WERI-Rb-1 (cell line): ENCODE measurements at regions not wholly inside any gene's neighbourhood (a gene's known extent, or its start where the extent isn't known, plus 50 kb on each side); places are given as distances from the start of the nearest gene placed in this dataset.

ENCODE experiments used
- DNase-seq: peaks from one replicate; pipeline ENCODE4 v3.0.0-alpha.2; 2020
- H3K27ac ChIP-seq: fragments of 250-450 bp; sonication (Bioruptor Pico); 2 replicates; pipeline ENCODE4 v1.5.1; 2020; ENCODE audit warnings: mild to moderate bottlenecking, moderate library complexity
- H3K27me3 ChIP-seq: fragments of 250-450 bp; sonication (Bioruptor Pico); 2 replicates; pipeline ENCODE4 v1.5.1; 2021; ENCODE audit warnings: mild to moderate bottlenecking, low read depth, moderate library complexity; ENCODE audit not compliant: insufficient read depth, severe bottlenecking
- H3K36me3 ChIP-seq: fragments of 250-450 bp; sonication (Bioruptor Pico); 2 replicates; pipeline ENCODE4 v1.5.1; 2020; ENCODE audit warnings: mild to moderate bottlenecking, moderate library complexity
- H3K4me3 ChIP-seq: 2 replicates; pipeline ENCODE4 v1.5.1; 2011; ENCODE audit warnings: low read depth, mild to moderate bottlenecking, control low read depth, low read length
- H3K9me3 ChIP-seq: fragments of 250-450 bp; sonication (Bioruptor Pico); 2 replicates; pipeline ENCODE4 v1.5.1; 2021; ENCODE audit warnings: mild to moderate bottlenecking, moderate library complexity; ENCODE audit not compliant: severe bottlenecking
- CTCF ChIP-seq: IDR thresholded peaks from 2 replicates; pipeline ENCODE4 v1.5.1; 2011; ENCODE audit warnings: low read depth, mild to moderate bottlenecking, control low read depth, inconsistent platforms, low read length

- Histone ChIP-seq H3K27ac (no peak overlapping the region), H3K9me3 (peaks cover 4% of the 10 kb centered on the region), H3K27me3 (no peaks in the 10 kb centered on the region), H3K4me3 (no peak overlapping the region), H3K36me3 (no peaks in the 10 kb centered on the region)
- DNase-seq, result no peak
- TF ChIP-seq CTCF, result no peak
Observed at GRCh38 chr1:242761556-242761955, 237.1 kb upstream of the PLD5 start.

- no peak for DNase-seq
- Histone ChIP-seq H3K27me3 (no peaks in the 10 kb centered on the region), H3K27ac (no peak overlapping the region), H3K9me3 (no peaks in the 10 kb centered on the region), H3K4me3 (no peak overlapping the region), H3K36me3 (no peaks in the 10 kb centered on the region)
- TF ChIP-seq CTCF, result no peak
Observed at GRCh38 chr1:242754926-242755325, 230.4 kb upstream of the PLD5 start.

GRCh38 chr1:242754125-242754524, 229.6 kb upstream of the PLD5 start:
- DNase-seq, result no peak
- no peaks in the 10 kb centered on the region for H3K9me3 ChIP-seq
- no peaks in the 10 kb centered on the region for H3K27me3 ChIP-seq
- TF ChIP-seq CTCF, result no peak
- no peaks in the 10 kb centered on the region for H3K36me3 ChIP-seq
- H3K27ac ChIP-seq, result no peak overlapping the region
- no peak overlapping the region for H3K4me3 ChIP-seq

- no peak for TF ChIP-seq CTCF
- Histone ChIP-seq H3K27me3 (no peaks in the 10 kb centered on the region), H3K4me3 (no peak overlapping the region), H3K9me3 (no peaks in the 10 kb centered on the region), H3K27ac (no peak overlapping the region), H3K36me3 (no peaks in the 10 kb centered on the region)
- DNase-seq, result no peak
Observed at GRCh38 chr1:242747233-242747632, 222.7 kb upstream of the PLD5 start.

GRCh38 chr1:242745079-242745478, 220.6 kb upstream of the PLD5 start:
- Histone ChIP-seq H3K27ac (no peak overlapping the region), H3K4me3 (no peak overlapping the region), H3K9me3 (no peaks in the 10 kb centered on the region), H3K27me3 (no peaks in the 10 kb centered on the region), H3K36me3 (no peaks in the 10 kb centered on the region)
- TF ChIP-seq CTCF, result no peak
- no peak for DNase-seq

GRCh38 chr1:242743983-242744780, 219.7 kb upstream of the PLD5 start:
- no peak for TF ChIP-seq CTCF
- Histone ChIP-seq H3K9me3 (no peaks in the 10 kb centered on the region), H3K4me3 (no peak overlapping the region), H3K36me3 (no peaks in the 10 kb centered on the region), H3K27ac (no peak overlapping the region), H3K27me3 (no peaks in the 10 kb centered on the region)
- no peak for DNase-seq
